Gastrocnemius medialis (tissue), 4 donors: ENCODE measurements at regions not wholly inside any gene's neighbourhood (a gene's known extent, or its start where the extent isn't known, plus 50 kb on each side); places are given as distances from the start of the nearest gene placed in this dataset.
"Not testable (repeated sequence)": the region's sequence is repeated elsewhere in the genome, so short reads cannot be mapped to it uniquely, and the experiment has no call there.

Experiments
- ATAC-seq, 2 donors: fragments of 150-250 bp; one replicate each; pipeline ENCODE4 v1.9.1; 2016
- DNase-seq, 2 donors: peaks; one replicate each; pipeline ENCODE4 v3.0.0-alpha.2; 2019
- H3K27ac ChIP-seq, 4 donors: fragments of 200-600 bp; sonication (generic); 1 replicate in 1 of 4; 2 replicates in 3 of 4; pipeline ENCODE4 v1.5.1; 2016 to 2018; ENCODE audit warnings: mild to moderate bottlenecking in 2 of 4, moderate library complexity in 1 of 4
- H3K27me3 ChIP-seq, 3 donors: fragments of 200-600 bp; sonication (generic) in 2 of 3; 1 replicate in 1 of 3; 2 replicates in 2 of 3; pipeline versions ENCODE4 v1.5.1 to v1.6.0; 2016 to 2019; ENCODE audit warnings: mild to moderate bottlenecking in 1 of 3, moderate library complexity in 1 of 3
- H3K36me3 ChIP-seq, 2 donors: fragments of 200-600 bp; sonication (generic) in 1 of 2; one replicate each; pipeline ENCODE4 v1.5.1; 2017 to 2018
- H3K4me1 ChIP-seq, 2 donors: fragments of 200-600 bp; sonication (generic) in 1 of 2; one replicate each; pipeline ENCODE4 v1.5.1; 2016 to 2017; ENCODE audit warnings: mild to moderate bottlenecking in 2 of 2
- H3K4me3 ChIP-seq, 4 donors: fragments of 200-600 bp; sonication (generic) in 3 of 4; 1 replicate in 1 of 4; 2 replicates in 3 of 4; pipeline ENCODE4 v1.5.1; 2016 to 2019; ENCODE audit warnings: mild to moderate bottlenecking in 2 of 4
- H3K9me3 ChIP-seq, 3 donors: fragments of 200-600 bp; sonication (generic) in 2 of 3; 1 replicate in 1 of 3; 2 replicates in 2 of 3; pipeline ENCODE4 v1.5.1; 2016 to 2019
- POLR2A ChIP-seq, 2 donors: fragments of 450-650 bp; IDR thresholded peaks; one replicate each; pipeline ENCODE4 v1.6.1; 2017; ENCODE audit warnings: antibody characterized with exemption in 2 of 2, mild to moderate bottlenecking in 2 of 2, moderate library complexity in 2 of 2
- in situ Hi-C, 4 donors: fragments of 200-750 bp; cut with MboI; loops; one replicate each; pipeline versions ENCODE4 v1.15.0 to v1.8.0; 2017; ENCODE audit warnings: low sequenced_read_pairs in 4 of 4
- intact Hi-C: fragments of 100-400 bp; cut with DNase I; formaldehyde crosslinking; loops from one replicate; pipeline ENCODE4 v1.15.1; 2023; ENCODE audit warnings: low total_unique reads
- TF ChIP-seq, protein P1 (sequence below), 5 experiments: fragments of 450-650 bp in 3 of 5; fragments of 200-600 bp in 2 of 5; sonication (generic) in 2 of 5; IDR thresholded peaks in 4 of 5; conservative IDR thresholded peaks in 1 of 5; 1 replicate in 4 of 5; 2 replicates in 1 of 5; pipeline ENCODE4 v1.5.1; 2016 to 2019; ENCODE audit warnings: antibody characterized with exemption in 5 of 5, mild to moderate bottlenecking in 3 of 5, moderate library complexity in 3 of 5

DNA sequence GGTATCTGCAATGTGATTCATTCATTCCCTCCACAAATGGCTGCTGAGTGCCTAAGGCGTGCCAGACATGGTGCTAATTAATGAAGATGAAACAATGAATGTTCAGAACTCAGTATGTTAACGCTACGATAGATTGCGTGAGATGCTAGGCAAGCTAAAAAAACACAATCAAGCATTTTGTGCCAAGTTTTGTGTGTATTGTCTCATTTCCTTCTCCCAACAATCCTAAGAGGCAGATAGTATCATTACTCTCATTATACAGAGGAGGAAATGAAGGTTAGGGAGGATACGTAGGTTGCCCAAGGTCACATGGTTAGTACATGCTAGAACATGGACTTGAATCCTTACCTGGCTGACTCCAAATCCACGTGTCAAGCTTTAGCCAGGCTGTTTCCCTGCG is 264.4 kb downstream of the EFCAB11 start:
- no peak for DNase-seq
- no peaks in the 10 kb centered on the region for H3K36me3 ChIP-seq
- no peaks in the 10 kb centered on the region for H3K27me3 ChIP-seq
- in situ Hi-C loops (no loop called here), intact Hi-C loops (no loop called here)
- ATAC-seq, result peak; percentile 46 to 63
- TF ChIP-seq, protein P1, sequence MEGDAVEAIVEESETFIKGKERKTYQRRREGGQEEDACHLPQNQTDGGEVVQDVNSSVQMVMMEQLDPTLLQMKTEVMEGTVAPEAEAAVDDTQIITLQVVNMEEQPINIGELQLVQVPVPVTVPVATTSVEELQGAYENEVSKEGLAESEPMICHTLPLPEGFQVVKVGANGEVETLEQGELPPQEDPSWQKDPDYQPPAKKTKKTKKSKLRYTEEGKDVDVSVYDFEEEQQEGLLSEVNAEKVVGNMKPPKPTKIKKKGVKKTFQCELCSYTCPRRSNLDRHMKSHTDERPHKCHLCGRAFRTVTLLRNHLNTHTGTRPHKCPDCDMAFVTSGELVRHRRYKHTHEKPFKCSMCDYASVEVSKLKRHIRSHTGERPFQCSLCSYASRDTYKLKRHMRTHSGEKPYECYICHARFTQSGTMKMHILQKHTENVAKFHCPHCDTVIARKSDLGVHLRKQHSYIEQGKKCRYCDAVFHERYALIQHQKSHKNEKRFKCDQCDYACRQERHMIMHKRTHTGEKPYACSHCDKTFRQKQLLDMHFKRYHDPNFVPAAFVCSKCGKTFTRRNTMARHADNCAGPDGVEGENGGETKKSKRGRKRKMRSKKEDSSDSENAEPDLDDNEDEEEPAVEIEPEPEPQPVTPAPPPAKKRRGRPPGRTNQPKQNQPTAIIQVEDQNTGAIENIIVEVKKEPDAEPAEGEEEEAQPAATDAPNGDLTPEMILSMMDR (IDR thresholded peaks at IDR 0.05 in 4 of 5, conservative IDR thresholded peaks at IDR 0.05 in 1 of 5), result no peak
- no peak for TF ChIP-seq POLR2A (IDR thresholded peaks at IDR 0.05)
- H3K4me3 ChIP-seq, result no peak overlapping the region
- no peaks in the 10 kb centered on the region for H3K4me1 ChIP-seq
- H3K27ac ChIP-seq, result no peak overlapping the region
- H3K9me3 ChIP-seq, result no peaks in the 10 kb centered on the region

GRCh38 chr14:89689711-89690110 is 264.8 kb downstream of the EFCAB11 start:
- ATAC-seq, H3K4me1 ChIP-seq, DNase-seq, H3K9me3 ChIP-seq, H3K27ac ChIP-seq, H3K4me3 ChIP-seq, H3K36me3 ChIP-seq, H3K27me3 ChIP-seq, in situ Hi-C loops: not testable (repeated sequence)
- intact Hi-C loops, result loop anchor here (5.0 kb wide), 1 partner anchor 583 kb away; no protein-coding TSS in a partner anchor

- H3K27ac ChIP-seq, result no peak overlapping the region
- H3K9me3 ChIP-seq, result no peaks in the 10 kb centered on the region
- TF ChIP-seq, protein P1 (IDR thresholded peaks at IDR 0.05 in 4 of 5, conservative IDR thresholded peaks at IDR 0.05 in 1 of 5), result no peak
- no peak for TF ChIP-seq POLR2A (IDR thresholded peaks at IDR 0.05)
- intact Hi-C loops, result loop anchor here (5.0 kb wide), 1 partner anchor 584 kb away; no protein-coding TSS in a partner anchor
- DNase-seq (no peak), ATAC-seq (no peak)
- H3K4me3 ChIP-seq, result no peak overlapping the region
- H3K4me1 ChIP-seq, result no peaks in the 10 kb centered on the region
- no peaks in the 10 kb centered on the region for H3K36me3 ChIP-seq
- in situ Hi-C loops, result no loop called here
- no peaks in the 10 kb centered on the region for H3K27me3 ChIP-seq
Observed at GRCh38 chr14:89688507-89689211, 265.9 kb downstream of the EFCAB11 start.

DNA sequence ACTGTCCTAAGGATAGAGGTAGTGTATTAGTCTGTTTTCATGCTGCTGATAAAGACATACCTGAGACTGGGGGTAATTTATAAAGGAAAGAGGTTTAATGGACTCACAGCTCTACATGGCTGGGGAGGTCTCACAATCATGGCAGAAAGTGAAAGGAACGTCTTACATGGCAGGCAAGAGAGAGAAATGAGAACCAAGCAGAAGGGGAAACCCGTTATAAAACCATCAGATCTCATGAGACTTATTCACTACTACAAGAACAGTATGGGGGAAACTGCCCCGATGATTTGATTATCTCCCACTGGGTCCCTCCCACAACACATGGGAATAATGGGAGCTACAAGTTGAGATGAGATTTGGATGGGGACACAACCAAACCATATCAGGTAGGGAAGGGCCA is 267.4 kb downstream of the EFCAB11 start:
- intact Hi-C loops, result loop anchor here (5.0 kb wide), 1 partner anchor 585 kb away; no protein-coding TSS in a partner anchor
- DNase-seq, H3K4me3 ChIP-seq, H3K9me3 ChIP-seq, H3K27ac ChIP-seq, in situ Hi-C loops, ATAC-seq, H3K4me1 ChIP-seq, H3K27me3 ChIP-seq, H3K36me3 ChIP-seq: not testable (repeated sequence)

DNA sequence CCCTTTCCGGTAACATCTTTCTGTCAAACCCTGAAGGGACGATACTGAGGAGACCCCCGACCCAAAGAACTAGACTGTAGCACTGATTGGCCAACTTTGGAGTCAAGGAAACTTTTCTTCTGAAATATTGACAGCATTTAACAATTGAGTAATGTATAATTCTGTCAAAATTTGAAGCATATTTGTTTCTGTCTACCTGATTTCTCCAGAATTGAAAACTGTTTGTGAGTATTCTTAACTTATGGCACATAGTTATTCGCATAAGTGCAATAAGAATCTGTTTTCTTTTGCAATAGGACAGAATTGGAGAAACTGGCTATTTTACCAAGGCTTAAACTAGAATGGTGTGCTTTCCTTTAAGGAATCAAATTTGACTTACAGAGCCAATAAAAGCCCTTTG is 267.1 kb upstream of the FOXN3 start:
- no peak overlapping the region for H3K27ac ChIP-seq
- in situ Hi-C loops, result no loop called here
- no peaks in the 10 kb centered on the region for H3K36me3 ChIP-seq
- no peaks in the 10 kb centered on the region for H3K9me3 ChIP-seq
- TF ChIP-seq, protein P1 (IDR thresholded peaks at IDR 0.05 in 4 of 5, conservative IDR thresholded peaks at IDR 0.05 in 1 of 5), result no peak
- TF ChIP-seq POLR2A (IDR thresholded peaks at IDR 0.05), result no peak
- no peaks in the 10 kb centered on the region for H3K4me1 ChIP-seq
- no peaks in the 10 kb centered on the region for H3K27me3 ChIP-seq
- DNase-seq (no peak), ATAC-seq (no peak)
- intact Hi-C loops, result no loop called here
- H3K4me3 ChIP-seq, result no peak overlapping the region
